Spleen (tissue), 11 donors: ENCODE measurements at regions not wholly inside any gene's neighbourhood (a gene's known extent, or its start where the extent isn't known, plus 50 kb on each side); places are given as distances from the start of the nearest gene placed in this dataset.

Experiments used
- DNase-seq: peaks from one replicate; pipeline ENCODE4 v3.0.0-alpha.2; 2020
- H3K27ac ChIP-seq, 8 donors: fragments of 200-600 bp; sonication (generic) in 7 of 8; 1 replicate in 4 of 8; 2 replicates in 4 of 8; pipeline versions ENCODE4 v1.5.0 to v1.8.0; 2016 to 2021; ENCODE audit warnings: inconsistent platforms in 4 of 8, mild to moderate bottlenecking in 4 of 8, moderate library complexity in 1 of 8
- H3K27me3 ChIP-seq, 7 donors: fragments of 200-600 bp; sonication (generic) in 6 of 7; replicated peaks in 1 of 7; 1 replicate in 4 of 7; 2 replicates in 3 of 7; pipeline versions ENCODE4 v1.5.0 to v1.8.0; 2016 to 2021; ENCODE audit warnings: inconsistent platforms in 3 of 7, mild to moderate bottlenecking in 1 of 7
- H3K36me3 ChIP-seq, 6 donors: fragments of 200-600 bp; sonication (generic) in 5 of 6; 1 replicate in 4 of 6; 2 replicates in 2 of 6; pipeline versions ENCODE4 v1.5.0 to v1.8.0; 2016 to 2021; ENCODE audit warnings: inconsistent platforms in 2 of 6
- H3K4me1 ChIP-seq, 6 donors: fragments of 200-600 bp; sonication (generic) in 5 of 6; 1 replicate in 3 of 6; 2 replicates in 3 of 6; pipeline versions ENCODE4 v1.5.0 to v1.8.0; 2016 to 2021; ENCODE audit warnings: inconsistent platforms in 3 of 6
- H3K4me3 ChIP-seq, 8 donors: fragments of 200-600 bp; sonication (generic) in 7 of 8; 1 replicate in 4 of 8; 2 replicates in 4 of 8; pipeline versions ENCODE4 v1.5.0 to v1.8.0; 2016 to 2021; ENCODE audit warnings: inconsistent platforms in 4 of 8, mild to moderate bottlenecking in 4 of 8, moderate library complexity in 2 of 8
- H3K9me3 ChIP-seq, 8 donors: fragments of 200-600 bp; sonication (generic) in 7 of 8; 1 replicate in 4 of 8; 2 replicates in 4 of 8; pipeline versions ENCODE4 v1.5.0 to v1.8.0; 2016 to 2021; ENCODE audit warnings: inconsistent platforms in 4 of 8
- CTCF ChIP-seq, 11 experiments: fragments of 200-600 bp in 7 of 11; fragments of 450-650 bp in 4 of 11; sonication (generic) in 4 of 11; IDR thresholded peaks in 8 of 11; conservative IDR thresholded peaks in 3 of 11; 1 replicate in 7 of 11; 2 replicates in 4 of 11; pipeline versions ENCODE4 v1.4.0 to v1.8.0; 2016 to 2021; ENCODE audit warnings: antibody characterized with exemption in 11 of 11, inconsistent platforms in 4 of 11, mild to moderate bottlenecking in 1 of 11
- POLR2A ChIP-seq, 3 donors: fragments of 450-650 bp; IDR thresholded peaks; one replicate each; pipeline ENCODE4 v1.5.1; 2017; ENCODE audit warnings: antibody characterized with exemption in 3 of 3, mild to moderate bottlenecking in 1 of 3
- POLR2AphosphoS5 ChIP-seq, 3 donors: sonication (generic); formaldehyde crosslinking; IDR thresholded peaks; one replicate each; pipeline ENCODE4 v1.5.1; 2017; ENCODE audit warnings: antibody characterized with exemption in 3 of 3
- WGBS, 5 donors: extraction: QIAGEN DNeasy Blood & Tissue Kit in 3 of 5; methylation state at CpG; one replicate each; pipeline versions ENCODE4 v1.1.5 to v1.1.7; 2013 to 2018; 5-methylcytosine and 5-hydroxymethylcytosine counted together
- intact Hi-C: fragments of 100-400 bp; cut with DNase I; formaldehyde crosslinking; loops from one replicate; pipeline ENCODE4 v1.15.0; 2023; ENCODE audit warnings: low total_unique reads
- donor health status: healthy with polysubstance abuse.
- donor health status: DM: no; HTN: no; CAD: no; lungs with moderate emphysema.
- donor health status: DM: no; HTN: no; CAD: no.
- donor health status: Bipolar disorder and iron deficiency.
- donor health status: healthy.
- donor health status: DM: no; HTN: no; CAD: no.
- donor health status: DM: yes; HTN: yes; CAD: no.

GRCh38 chr10:36638462-36639155, 486.8 kb upstream of the ANKRD30A start:
- 90 to 94% (median 91%) methylated on average over 3 of the region's 3 CpGs for WGBS, 5 donors
- Histone ChIP-seq H3K36me3 (no peaks in the 10 kb centered on the region), H3K27ac (no peak overlapping the region), H3K27me3 (no peaks in the 10 kb centered on the region), H3K9me3 (peaks cover 0 to 7% (median 0%) of the 10 kb centered on the region in 8 donors), H3K4me3 (no peak overlapping the region), H3K4me1 (no peaks in the 10 kb centered on the region)
- intact Hi-C loops = no loop called here
- no peak for DNase-seq
- TF ChIP-seq CTCF (IDR thresholded peaks at IDR 0.05 in 8 of 11, conservative IDR thresholded peaks at IDR 0.05 in 3 of 11) (no peak), POLR2AphosphoS5 (IDR thresholded peaks at IDR 0.05) (no peak), POLR2A (IDR thresholded peaks at IDR 0.05) (no peak)

GRCh38 chr10:36636879-36637278, 488.5 kb upstream of the ANKRD30A start:
- H3K27ac ChIP-seq = no peak overlapping the region
- peaks cover 0 to 11% (median 4%) of the 10 kb centered on the region in 8 donors for H3K9me3 ChIP-seq
- DNase-seq = no peak
- H3K36me3 ChIP-seq = no peaks in the 10 kb centered on the region
- TF ChIP-seq POLR2A (IDR thresholded peaks at IDR 0.05) = no peak
- TF ChIP-seq POLR2AphosphoS5 (IDR thresholded peaks at IDR 0.05) = no peak
- TF ChIP-seq CTCF (IDR thresholded peaks at IDR 0.05 in 8 of 11, conservative IDR thresholded peaks at IDR 0.05 in 3 of 11) = no peak
- H3K4me3 ChIP-seq = no peak overlapping the region
- 79 to 90% (median 81%) methylated on average over 2 of the region's 2 CpGs for WGBS, 5 donors
- intact Hi-C loops = no loop called here
- no peaks in the 10 kb centered on the region for H3K4me1 ChIP-seq
- no peaks in the 10 kb centered on the region for H3K27me3 ChIP-seq

GRCh38 chr10:36636285-36636839, 489.0 kb upstream of the ANKRD30A start:
- intact Hi-C loops = no loop called here
- TF ChIP-seq CTCF (IDR thresholded peaks at IDR 0.05 in 8 of 11, conservative IDR thresholded peaks at IDR 0.05 in 3 of 11) (no peak), POLR2A (IDR thresholded peaks at IDR 0.05) (no peak), POLR2AphosphoS5 (IDR thresholded peaks at IDR 0.05) (no peak)
- no peak for DNase-seq
- H3K4me3 ChIP-seq = no peak overlapping the region
- H3K9me3 ChIP-seq = peaks cover 0 to 11% (median 5%) of the 10 kb centered on the region in 8 donors
- no peaks in the 10 kb centered on the region for H3K4me1 ChIP-seq
- 69 to 80% (median 77%) methylated on average over 1 of the region's 1 CpG for WGBS, 5 donors
- no peaks in the 10 kb centered on the region for H3K36me3 ChIP-seq
- no peak overlapping the region for H3K27ac ChIP-seq
- no peaks in the 10 kb centered on the region for H3K27me3 ChIP-seq

GRCh38 chr10:36634916-36635315, 490.5 kb upstream of the ANKRD30A start:
- Histone ChIP-seq H3K9me3 (peaks cover 0 to 11% (median 5%) of the 10 kb centered on the region in 8 donors), H3K27me3 (no peaks in the 10 kb centered on the region), H3K27ac (no peak overlapping the region), H3K4me3 (no peak overlapping the region), H3K36me3 (no peaks in the 10 kb centered on the region), H3K4me1 (no peaks in the 10 kb centered on the region)
- intact Hi-C loops = no loop called here
- no peak for DNase-seq
- 42 to 46% (median 44%) methylated on average over 4 of the region's 4 CpGs for WGBS, 5 donors
- TF ChIP-seq POLR2AphosphoS5 (IDR thresholded peaks at IDR 0.05) (no peak), CTCF (IDR thresholded peaks at IDR 0.05 in 8 of 11, conservative IDR thresholded peaks at IDR 0.05 in 3 of 11) (no peak), POLR2A (IDR thresholded peaks at IDR 0.05) (no peak)
